HG03442 (cell line): ENCODE measurements at regions not wholly inside any gene's neighbourhood (a gene's known extent, or its start where the extent isn't known, plus 50 kb on each side); places are given as distances from the start of the nearest gene placed in this dataset.

Experiments
- ATAC-seq: cut with Tn5 transposase; IDR thresholded peaks from one replicate; pipeline ENCODE4 v1.9.1; 2021; ENCODE audit warnings: mild to moderate bottlenecking, moderate library complexity; ENCODE audit not compliant: unreplicated experiment

- no peak for ATAC-seq
Measured at GRCh38 chr4:188197566-188197965, 58.3 kb downstream of the TRIML1 start.

- no peak for ATAC-seq
Measured at GRCh38 chr4:188198982-188199792, 59.9 kb downstream of the TRIML1 start.

- no peak for ATAC-seq
Measured at GRCh38 chr4:188201851-188202250, 62.6 kb downstream of the TRIML1 start.

- ATAC-seq = no peak
Measured at GRCh38 chr4:188206783-188207182, 67.5 kb downstream of the TRIML1 start.

GRCh38 chr4:188214861-188215260, 75.6 kb downstream of the TRIML1 start:
- ATAC-seq = no peak

- no peak for ATAC-seq
Measured at GRCh38 chr4:188218392-188218791, 79.2 kb downstream of the TRIML1 start.

GRCh38 chr4:188220006-188220405, 80.8 kb downstream of the TRIML1 start:
- no peak for ATAC-seq

GRCh38 chr4:188221090-188221489, 81.8 kb downstream of the TRIML1 start:
- no peak for ATAC-seq

GRCh38 chr4:188228279-188228678, 89.0 kb downstream of the TRIML1 start:
- ATAC-seq = no peak

GRCh38 chr4:188232428-188232827, 93.2 kb downstream of the TRIML1 start:
- no peak for ATAC-seq

GRCh38 chr4:188242041-188242440, 102.8 kb downstream of the TRIML1 start:
- no peak for ATAC-seq

GRCh38 chr4:188245651-188246050, 106.4 kb downstream of the TRIML1 start:
- no peak for ATAC-seq

GRCh38 chr4:188246488-188246887, 107.2 kb downstream of the TRIML1 start:
- ATAC-seq = no peak

GRCh38 chr4:188254211-188254610, 115.0 kb downstream of the TRIML1 start:
- ATAC-seq = no peak

- no peak for ATAC-seq
Measured at GRCh38 chr4:188262464-188262863, 123.2 kb downstream of the TRIML1 start.

GRCh38 chr4:188263321-188263720, 124.1 kb downstream of the TRIML1 start:
- no peak for ATAC-seq

GRCh38 chr4:188266386-188266785, 127.1 kb downstream of the TRIML1 start:
- no peak for ATAC-seq

GRCh38 chr4:188268131-188268908, 129.1 kb downstream of the TRIML1 start:
- ATAC-seq = no peak

GRCh38 chr4:188270273-188271069, 131.2 kb downstream of the TRIML1 start:
- no peak for ATAC-seq

GRCh38 chr4:188275686-188276085, 136.4 kb downstream of the TRIML1 start:
- no peak for ATAC-seq

- ATAC-seq = no peak
Measured at GRCh38 chr4:188279184-188279583, 139.9 kb downstream of the TRIML1 start.
